IPS-18c (cell line): ENCODE measurements at regions not wholly inside any gene's neighbourhood (a gene's known extent, or its start where the extent isn't known, plus 50 kb on each side); places are given as distances from the start of the nearest gene placed in this dataset.

Source experiments
- H3K4me3 ChIP-seq: 2 replicates; pipeline ENCODE4 v1.7.0; 2013; ENCODE audit warnings: low read depth, mild to moderate bottlenecking, low read length, moderate library complexity; ENCODE audit not compliant: insufficient read depth
- H3K9me3 ChIP-seq: one replicate; pipeline ENCODE4 v1.6.1; 2013; ENCODE audit warnings: mild to moderate bottlenecking, low read length, moderate library complexity; ENCODE audit not compliant: control insufficient read depth, insufficient read depth

DNA sequence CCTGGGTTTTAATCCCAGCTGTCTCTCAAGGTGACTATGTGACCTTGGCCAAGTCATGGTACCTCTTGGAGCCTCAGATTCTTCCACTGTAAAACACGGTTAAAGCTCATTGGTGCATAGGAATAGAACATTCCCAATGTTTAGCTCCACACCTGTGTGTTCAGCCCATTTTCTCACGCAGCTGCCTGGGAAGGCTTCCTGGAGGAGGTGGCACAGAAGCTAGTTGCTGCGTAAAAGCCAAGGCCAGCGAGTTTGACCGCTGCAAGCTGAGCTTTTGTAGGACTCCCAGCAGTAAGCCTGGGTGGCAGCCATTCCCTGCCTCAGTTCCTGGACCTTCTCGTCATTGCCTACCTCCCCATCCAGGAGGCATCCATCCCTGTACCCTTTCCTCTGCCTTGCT, 326.6 kb downstream of the RPS24 start:
- H3K9me3 ChIP-seq, result no peaks in the 10 kb centered on the region
- no peak overlapping the region for H3K4me3 ChIP-seq

DNA sequence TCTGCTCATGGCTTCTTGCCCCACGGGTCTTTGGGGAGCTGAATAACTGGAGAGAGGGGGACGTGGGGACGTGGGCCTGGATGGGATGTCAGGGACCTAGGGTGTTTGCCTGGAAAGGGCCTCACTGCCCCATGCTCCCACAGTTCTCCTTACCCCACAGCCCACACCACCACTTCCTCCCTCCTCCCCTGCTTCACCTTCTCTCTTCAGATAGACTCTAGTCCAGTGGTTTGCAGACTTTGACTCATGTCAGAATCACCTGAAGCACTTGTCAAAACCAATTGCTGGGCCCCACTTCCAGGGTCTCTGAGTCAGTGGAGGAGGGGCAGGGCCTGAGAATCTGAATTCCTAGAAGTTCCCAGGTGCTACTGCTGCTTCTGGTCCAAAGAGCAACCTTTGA, 327.4 kb downstream of the RPS24 start:
- no peak overlapping the region for H3K4me3 ChIP-seq
- H3K9me3 ChIP-seq, result no peaks in the 10 kb centered on the region

DNA sequence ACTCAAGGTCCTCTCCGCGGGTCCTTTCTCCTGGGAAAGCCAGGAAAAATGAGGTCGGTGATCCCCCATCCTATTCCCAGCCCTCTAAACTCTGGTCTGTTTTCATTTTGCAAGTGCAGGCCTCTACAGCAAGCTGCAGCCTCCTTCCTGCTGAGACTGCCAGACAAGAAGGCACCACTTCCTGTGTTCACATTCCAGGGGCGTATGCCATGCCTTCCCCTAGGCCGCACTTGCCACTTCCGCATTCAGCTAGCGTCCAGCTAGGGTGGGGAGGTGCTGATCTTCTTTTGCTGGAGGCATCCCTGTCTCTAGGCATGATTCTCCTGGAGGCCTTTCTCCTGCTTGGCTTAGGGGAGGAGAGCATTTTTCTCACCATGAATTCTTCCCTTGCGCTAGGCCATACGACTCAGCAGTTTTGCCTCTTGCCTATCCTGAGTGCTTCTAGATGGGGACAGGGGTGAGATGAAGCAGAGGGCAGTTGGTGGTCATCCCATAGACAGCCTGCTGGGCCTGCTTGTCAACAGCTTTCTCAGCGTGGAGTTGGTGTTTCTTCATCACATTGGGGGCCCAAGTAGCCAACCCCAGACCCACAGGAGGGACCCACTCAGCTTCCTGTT, 328.9 kb downstream of the RPS24 start:
- Histone ChIP-seq H3K4me3 (no peak overlapping the region), H3K9me3 (no peaks in the 10 kb centered on the region)

DNA sequence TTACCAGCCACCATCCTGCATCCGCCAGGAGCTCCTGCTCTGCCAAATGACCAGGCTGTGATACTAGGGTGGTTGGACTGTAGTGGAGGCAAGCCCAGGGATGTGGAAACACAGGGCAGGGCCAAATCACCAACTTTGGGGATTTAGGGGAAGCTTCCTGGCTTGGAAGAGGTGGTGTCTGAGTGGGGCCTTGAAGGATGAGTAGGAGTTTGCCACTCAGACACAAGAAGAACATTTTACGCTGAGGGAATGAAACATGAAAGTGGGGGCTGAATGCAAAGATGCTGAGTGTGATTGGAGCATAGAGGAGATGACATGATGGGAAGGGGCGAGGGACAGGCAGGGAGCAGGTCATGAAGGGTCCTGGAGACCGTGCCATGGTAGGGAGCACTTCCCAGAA, 329.5 kb downstream of the RPS24 start:
- Histone ChIP-seq H3K9me3 (no peaks in the 10 kb centered on the region), H3K4me3 (no peak overlapping the region)

DNA sequence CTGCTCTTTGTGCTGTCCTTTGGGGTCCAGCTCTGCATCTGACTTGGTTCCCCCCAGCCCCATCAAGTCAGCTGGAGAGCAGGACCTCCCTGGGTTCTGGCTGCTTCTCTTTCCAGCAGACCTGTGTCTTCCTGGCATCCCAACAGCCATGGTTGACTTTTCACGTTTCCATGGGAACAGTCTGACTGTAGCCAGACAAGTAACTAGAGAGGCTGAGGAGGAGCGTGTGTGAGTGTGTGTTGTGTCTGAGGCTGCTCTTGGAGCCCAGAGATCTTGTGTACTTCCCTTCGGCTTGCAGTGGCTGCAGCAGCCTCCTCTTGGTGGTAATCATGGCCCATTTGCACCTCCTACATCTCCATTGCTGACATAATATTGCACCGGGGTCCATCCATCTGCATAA, 332.0 kb downstream of the RPS24 start:
- H3K4me3 ChIP-seq, result no peak overlapping the region
- no peaks in the 10 kb centered on the region for H3K9me3 ChIP-seq

DNA sequence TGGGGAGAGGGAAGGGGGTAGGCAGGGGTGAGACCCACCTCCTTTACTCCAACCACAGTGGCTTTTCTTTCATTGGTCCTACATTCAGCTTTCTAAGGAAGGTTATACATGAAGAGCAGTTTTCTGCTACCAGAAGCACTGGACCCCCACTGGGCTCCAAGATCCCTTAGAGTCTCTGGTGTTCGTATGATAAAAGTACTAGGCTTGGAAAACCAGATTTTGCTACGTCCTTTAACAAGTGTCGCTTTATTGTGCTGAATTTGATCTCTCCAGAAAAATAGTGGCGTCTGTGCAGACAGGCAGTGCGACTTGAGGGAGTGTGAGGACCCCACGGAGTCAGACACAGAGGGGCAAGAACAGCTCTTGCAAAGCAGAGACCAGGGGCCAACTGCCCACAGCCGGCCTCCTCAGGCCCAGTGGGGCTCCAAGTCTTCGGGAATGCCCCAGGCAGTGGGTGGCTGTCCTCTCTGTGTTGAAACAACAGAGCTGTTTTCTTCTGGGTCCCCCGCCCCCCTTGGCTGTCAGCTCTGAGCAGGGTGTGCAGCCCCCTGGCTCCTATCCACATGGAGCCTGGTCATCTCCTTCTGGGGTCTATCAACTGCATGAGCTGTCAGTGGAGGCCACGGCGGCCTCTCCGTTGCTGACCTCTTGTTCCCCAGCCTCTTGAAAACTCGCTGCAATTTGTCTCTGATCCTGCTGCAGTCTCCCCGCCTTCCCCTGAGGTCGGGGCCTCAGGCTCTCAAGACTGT, 333.2 kb downstream of the RPS24 start:
- no peak overlapping the region for H3K4me3 ChIP-seq
- no peaks in the 10 kb centered on the region for H3K9me3 ChIP-seq

DNA sequence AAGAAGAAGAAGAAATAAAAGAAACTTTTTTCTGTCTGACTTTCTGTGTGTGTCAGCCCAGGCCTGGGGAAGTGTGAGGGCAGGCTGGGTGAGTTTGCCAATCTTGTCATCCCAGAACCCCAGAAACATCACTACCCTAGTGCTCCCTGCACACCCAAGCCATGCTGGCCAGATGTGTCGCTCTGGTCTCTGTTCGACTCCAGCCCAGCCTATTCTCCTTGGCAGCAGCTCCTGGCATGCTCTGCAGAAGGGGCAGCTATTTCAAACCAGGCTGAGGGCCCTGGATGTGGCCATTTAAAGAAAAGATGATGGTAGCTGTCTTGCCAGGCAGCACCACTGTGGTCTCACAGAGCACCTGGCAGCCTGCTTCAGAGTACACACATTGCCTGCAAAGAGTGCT, 334.1 kb downstream of the RPS24 start:
- H3K4me3 ChIP-seq, result no peak overlapping the region

DNA sequence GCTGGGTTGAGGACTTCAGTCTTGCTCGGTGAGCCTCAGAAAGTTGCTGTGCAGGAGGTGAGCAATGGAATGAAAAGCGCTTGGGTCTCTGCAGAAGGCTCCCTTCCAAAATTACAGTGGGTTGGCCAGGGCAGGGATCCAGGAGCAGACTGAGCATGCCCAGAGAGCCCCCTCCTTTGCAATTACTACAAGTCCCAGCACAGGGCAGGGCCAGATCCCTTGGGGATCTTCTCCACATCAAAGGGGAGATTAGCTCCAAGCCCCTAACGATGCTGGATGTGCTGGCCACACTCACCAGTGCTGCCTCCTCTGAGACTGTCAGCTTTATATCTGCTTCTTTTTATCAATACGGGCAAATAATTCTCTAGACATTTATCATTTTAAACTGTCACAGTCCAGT, 337.5 kb downstream of the RPS24 start:
- Histone ChIP-seq H3K4me3 (no peak overlapping the region), H3K9me3 (no peaks in the 10 kb centered on the region)

More for the DNA sequence above, 334.1 kb downstream of the RPS24 start:
- no peaks in the 10 kb centered on the region for H3K9me3 ChIP-seq

DNA sequence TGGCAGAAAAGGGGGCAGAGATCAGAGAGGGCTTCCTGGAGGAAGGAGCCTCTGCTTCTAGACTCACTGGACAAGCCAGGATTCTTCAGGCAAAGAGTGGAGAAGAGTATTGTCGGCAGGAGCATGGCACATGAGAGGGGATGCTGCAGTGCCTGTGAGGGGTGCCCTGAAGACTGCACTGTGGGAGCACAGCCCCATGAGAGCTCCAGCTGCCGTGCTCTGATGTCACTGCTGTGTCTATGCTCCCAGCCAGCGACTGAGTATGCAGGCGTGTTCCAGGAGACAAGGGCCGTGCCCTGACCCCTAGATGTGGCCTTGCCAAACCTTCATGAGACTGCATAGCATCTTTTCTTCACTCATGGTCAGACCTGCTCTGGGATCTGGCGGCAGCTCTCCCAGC, 339.1 kb downstream of the RPS24 start:
- Histone ChIP-seq H3K4me3 (no peak overlapping the region), H3K9me3 (no peaks in the 10 kb centered on the region)

DNA sequence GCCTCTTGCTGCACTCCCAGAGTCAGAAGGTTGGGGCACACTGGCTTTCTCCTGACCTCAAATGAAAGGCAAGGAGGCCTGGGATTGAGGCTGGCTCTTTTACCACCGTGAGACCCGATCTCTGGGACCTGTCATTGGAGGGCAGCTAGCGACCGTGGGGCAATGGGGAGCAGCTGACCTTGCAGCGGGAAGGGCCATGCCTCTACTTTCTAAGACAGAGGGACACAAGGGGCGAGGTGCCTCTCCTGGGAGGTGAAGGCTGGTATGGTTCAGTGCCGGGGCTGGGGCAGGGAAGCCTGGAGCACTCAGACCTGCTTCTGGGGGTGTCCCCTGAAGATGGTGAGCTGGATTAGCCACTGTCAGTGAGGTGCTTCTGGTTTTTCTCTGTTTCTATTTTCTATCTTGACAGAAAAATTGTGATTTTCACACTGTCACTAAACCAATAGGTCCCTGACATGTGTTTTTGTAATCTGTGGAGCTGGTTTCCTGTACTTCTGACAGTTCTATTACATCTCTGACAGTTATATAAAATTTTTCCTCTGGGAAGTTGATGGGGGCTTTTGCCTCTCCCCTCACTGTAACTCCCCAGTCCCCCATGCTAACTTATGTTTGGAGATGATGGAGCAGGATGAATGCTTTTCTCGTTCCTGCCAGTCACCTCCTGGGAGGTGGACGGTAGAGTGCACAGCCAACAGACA, 340.8 kb downstream of the RPS24 start:
- Histone ChIP-seq H3K9me3 (no peaks in the 10 kb centered on the region), H3K4me3 (no peak overlapping the region)

DNA sequence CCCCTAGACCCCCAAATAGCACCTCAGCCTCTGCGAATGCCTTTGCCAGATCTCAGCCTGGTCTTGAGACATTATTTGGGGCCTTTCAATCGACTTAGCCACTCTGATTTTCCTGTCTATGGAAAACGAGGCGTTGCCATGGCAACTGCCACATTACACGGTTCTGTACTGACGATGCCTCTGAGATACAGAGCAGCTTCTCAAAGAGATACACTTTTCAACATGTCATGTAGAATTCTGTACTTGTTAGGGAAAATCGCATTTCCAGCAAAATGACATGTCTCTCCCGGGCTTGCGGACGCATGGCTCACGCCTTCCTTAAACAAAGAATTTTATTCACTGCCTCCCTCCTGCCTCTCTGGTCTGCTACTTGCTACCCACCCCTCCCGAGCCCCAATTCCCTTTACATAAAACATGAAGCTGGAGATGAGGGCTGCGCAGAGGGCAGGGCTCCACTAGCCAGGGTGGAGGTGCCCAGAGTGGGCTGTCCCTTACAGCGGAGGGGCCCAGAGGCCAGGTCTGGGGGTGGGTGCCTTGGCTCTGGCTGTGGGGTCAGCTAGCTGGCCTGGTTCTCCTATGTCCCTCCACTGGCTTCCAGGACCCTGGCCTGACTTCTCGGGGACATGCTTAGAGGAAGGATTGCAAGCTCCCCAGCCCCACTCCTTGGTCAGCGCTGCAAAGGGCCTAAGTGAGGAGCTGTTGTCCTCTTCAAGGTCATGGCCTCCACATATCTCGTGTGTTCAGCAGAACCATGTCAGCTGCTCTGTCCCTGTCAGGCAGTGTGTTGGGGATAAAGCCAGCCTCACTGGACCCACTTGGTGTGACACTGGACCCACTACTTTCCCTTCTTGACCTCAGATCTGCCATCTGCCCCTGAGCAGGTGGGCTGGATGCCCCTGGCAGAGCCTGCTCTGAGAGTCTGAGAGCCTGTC, 342.5 kb downstream of the RPS24 start:
- H3K4me3 ChIP-seq, result no peak overlapping the region

DNA sequence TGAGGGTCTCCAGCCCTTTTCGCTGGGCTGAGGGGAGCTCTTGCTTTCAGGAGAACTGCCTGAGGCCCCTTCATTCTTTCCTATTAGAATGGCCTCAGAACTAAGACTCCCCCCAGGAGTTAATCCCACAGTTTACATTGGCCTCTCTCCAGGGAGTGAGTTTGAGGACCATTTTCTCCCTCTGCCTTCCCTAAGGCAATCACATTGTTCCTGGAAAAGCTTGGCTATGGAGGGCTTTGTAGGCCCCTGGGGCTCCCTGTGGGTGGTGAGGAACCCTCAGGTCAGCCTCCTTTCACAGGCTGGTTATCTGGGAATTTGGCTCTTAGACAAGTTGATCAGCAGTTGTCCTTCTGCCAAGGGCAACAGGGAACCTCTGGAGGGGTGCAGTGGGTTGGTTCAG, 343.7 kb downstream of the RPS24 start:
- Histone ChIP-seq H3K9me3 (no peaks in the 10 kb centered on the region), H3K4me3 (no peak overlapping the region)

More for the DNA sequence above, 342.5 kb downstream of the RPS24 start:
- no peaks in the 10 kb centered on the region for H3K9me3 ChIP-seq

DNA sequence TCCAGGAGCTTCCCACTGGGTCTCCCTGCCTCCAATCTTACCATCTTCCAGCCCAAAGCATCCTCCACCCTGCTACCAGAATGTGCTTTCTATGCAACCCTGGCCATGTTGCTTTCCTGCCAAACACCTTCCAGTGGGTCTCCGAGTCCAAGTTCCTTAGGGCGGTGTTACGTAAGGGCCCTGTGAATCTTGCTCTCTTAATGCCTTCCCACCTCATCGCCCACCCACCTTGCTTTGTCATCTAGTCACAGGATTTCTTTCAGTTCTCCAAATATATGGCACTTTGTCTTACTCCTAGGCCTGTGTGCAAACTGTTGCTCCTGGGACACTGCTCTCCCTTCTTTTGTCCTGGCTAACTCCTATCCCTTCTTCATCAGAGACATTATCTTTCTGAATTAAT, 344.5 kb downstream of the RPS24 start:
- no peaks in the 10 kb centered on the region for H3K9me3 ChIP-seq
- no peak overlapping the region for H3K4me3 ChIP-seq

DNA sequence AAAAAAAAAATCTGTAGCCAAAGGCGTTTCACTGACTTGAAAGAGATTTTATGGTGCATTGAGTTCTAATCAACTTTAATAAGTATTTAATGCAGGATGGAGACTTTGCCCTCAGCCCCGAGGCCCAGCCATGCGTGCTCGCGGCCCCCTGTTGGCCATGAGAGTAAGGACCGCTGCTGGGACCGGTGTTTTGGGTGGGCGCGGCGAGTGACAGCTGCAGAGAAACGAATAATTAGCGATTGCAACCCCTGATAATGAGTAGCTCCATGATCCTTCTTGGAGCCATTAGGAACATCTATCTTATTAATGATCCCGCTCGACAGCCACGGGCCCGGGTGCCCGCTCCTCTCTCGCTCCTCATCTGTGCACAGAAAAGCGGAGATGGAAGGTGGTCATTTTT, 347.4 kb downstream of the RPS24 start:
- Histone ChIP-seq H3K9me3 (no peaks in the 10 kb centered on the region), H3K4me3 (no peak overlapping the region)

DNA sequence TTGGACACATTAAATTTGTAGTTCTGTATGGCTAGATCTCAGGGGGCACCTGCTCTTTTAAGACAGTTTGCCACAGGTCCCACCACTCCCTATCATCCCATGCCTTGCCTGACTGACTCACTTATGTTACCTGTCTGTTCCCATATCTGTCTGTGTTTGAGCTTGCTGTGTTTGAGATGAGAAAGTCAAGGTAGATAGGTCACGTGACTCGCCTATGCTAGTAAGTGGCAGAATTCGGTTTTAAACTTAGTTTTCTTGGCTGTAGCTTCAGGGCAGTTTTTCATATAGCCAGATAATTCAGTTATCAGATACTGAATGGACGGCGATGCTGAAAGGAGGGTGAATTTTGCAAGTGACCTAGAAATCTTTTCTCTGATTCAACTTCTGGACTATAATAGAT, 348.4 kb downstream of the RPS24 start:
- Histone ChIP-seq H3K9me3 (no peaks in the 10 kb centered on the region), H3K4me3 (no peak overlapping the region)

DNA sequence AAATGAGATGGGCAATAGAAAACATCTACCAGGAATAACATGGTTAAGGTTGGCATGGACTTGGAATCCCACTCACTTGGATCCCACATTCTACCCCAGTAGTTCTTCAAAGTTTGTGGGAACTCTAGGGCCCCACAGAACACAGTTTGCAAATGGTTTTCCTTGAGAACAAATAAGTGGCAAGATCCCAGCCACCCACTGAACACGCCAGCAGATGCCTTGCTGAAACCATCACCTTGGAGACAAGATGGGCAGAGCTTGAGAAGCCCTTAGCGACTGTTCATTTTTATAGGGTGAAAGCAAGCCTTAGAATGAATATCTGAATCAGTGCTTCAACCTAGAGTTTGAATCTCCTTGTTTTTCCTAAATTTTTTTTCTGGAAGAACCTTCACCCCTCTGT, 349.1 kb downstream of the RPS24 start:
- no peaks in the 10 kb centered on the region for H3K9me3 ChIP-seq
- no peak overlapping the region for H3K4me3 ChIP-seq

DNA sequence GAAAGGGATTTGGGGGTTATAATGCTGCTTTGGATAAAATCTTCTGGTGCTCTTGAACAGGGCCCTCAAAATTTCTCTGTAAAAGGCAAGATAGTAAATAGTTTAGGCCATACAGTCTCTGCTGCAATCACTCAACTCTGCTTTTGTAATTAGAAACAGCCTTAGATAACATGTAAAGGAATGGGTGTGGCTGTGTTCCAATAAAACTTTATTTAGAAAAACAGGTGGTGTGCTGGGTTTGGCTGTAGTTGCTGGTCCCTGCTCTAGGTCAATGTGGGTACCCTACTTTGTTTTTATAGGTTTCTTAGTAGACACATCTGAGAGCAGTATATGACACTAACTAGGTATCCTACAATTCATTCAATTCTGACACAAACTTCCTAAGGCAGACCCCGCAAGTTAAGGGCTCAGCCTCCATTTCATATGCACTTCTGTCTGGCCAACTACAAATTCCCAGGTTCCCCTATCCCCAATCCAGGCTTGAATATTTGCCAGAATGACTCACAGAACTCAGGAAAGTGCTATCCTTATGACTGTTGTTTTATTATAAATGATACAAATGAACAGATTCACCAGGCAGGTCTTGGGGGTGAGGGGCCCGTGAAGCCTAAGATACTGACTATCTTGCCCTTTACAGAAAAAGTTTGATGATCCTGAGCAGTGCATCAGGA, 349.9 kb downstream of the RPS24 start:
- no peak overlapping the region for H3K4me3 ChIP-seq
- H3K9me3 ChIP-seq, result no peaks in the 10 kb centered on the region
